ACC112 (cell line): ENCODE measurements at regions not wholly inside any gene's neighbourhood (a gene's known extent, or its start where the extent isn't known, plus 50 kb on each side); places are given as distances from the start of the nearest gene placed in this dataset.
"Not testable (repeated sequence)": the region's sequence is repeated elsewhere in the genome, so short reads cannot be mapped to it uniquely, and the experiment has no call there.

Experiments
- H2AFZ ChIP-seq: fragments of 200-600 bp; sonication (generic); one replicate; pipeline ENCODE4 v1.6.0; 2017; ENCODE audit warnings: antibody characterized with exemption, low read length; ENCODE audit not compliant: unreplicated experiment
- H3K27ac ChIP-seq: fragments of 200-600 bp; sonication (generic); 2 replicates; pipeline ENCODE4 v1.5.1; 2014; ENCODE audit warnings: low read depth, mild to moderate bottlenecking, antibody characterized with exemption, low read length, moderate library complexity
- H3K27me3 ChIP-seq: fragments of 200-600 bp; sonication (generic); 2 replicates; pipeline ENCODE4 v1.6.1; 2014; ENCODE audit warnings: mild to moderate bottlenecking, antibody characterized with exemption, low read length, moderate library complexity, mixed read lengths; ENCODE audit not compliant: insufficient read depth
- H3K36me3 ChIP-seq: fragments of 200-600 bp; sonication (generic); 2 replicates; pipeline ENCODE4 v1.6.1; 2016; ENCODE audit warnings: mild to moderate bottlenecking, antibody characterized with exemption, low read length, moderate library complexity, mixed read lengths; ENCODE audit not compliant: insufficient read depth
- H3K4me1 ChIP-seq: fragments of 200-600 bp; sonication (generic); one replicate; pipeline ENCODE4 v1.6.1; 2016; ENCODE audit warnings: low read length, mixed read lengths; ENCODE audit not compliant: insufficient read depth, unreplicated experiment, control insufficient read depth
- H3K4me3 ChIP-seq: fragments of 200-600 bp; sonication (generic); 2 replicates; pipeline ENCODE4 v1.5.1; 2014; ENCODE audit warnings: mild to moderate bottlenecking, low read depth, low read length
- H3K79me2 ChIP-seq: fragments of 200-600 bp; sonication (generic); one replicate; pipeline ENCODE4 v1.6.0; 2016; ENCODE audit warnings: low read length; ENCODE audit not compliant: control insufficient read depth, unreplicated experiment, insufficient read depth

GRCh38 chr18:51360301-51360700 is 162.8 kb upstream of the MEX3C start:
- not testable (repeated sequence) for H3K4me1 ChIP-seq, H3K27ac ChIP-seq, H3K79me2 ChIP-seq, H3K36me3 ChIP-seq, H2AFZ ChIP-seq, H3K27me3 ChIP-seq, H3K4me3 ChIP-seq

- Histone ChIP-seq H3K27ac (no peak overlapping the region), H3K4me3 (no peak overlapping the region), H3K27me3 (no peaks in the 10 kb centered on the region), H3K79me2 (no peaks in the 10 kb centered on the region), H3K4me1 (no peaks in the 10 kb centered on the region), H2AFZ (no peak overlapping the region), H3K36me3 (no peaks in the 10 kb centered on the region)
Observed at GRCh38 chr18:51361130-51361860, 163.8 kb upstream of the MEX3C start.

GRCh38 chr18:51363384-51363783 is 165.9 kb upstream of the MEX3C start:
- no peaks in the 10 kb centered on the region for H3K36me3 ChIP-seq
- no peaks in the 10 kb centered on the region for H3K79me2 ChIP-seq
- H3K27me3 ChIP-seq = no peaks in the 10 kb centered on the region
- no peaks in the 10 kb centered on the region for H3K4me1 ChIP-seq
- H3K4me3 ChIP-seq = no peak overlapping the region
- H3K27ac ChIP-seq = no peak overlapping the region
- no peak overlapping the region for H2AFZ ChIP-seq

- H3K79me2 ChIP-seq = no peaks in the 10 kb centered on the region
- H3K27ac ChIP-seq = no peak overlapping the region
- no peak overlapping the region for H3K4me3 ChIP-seq
- H2AFZ ChIP-seq = no peak overlapping the region
- H3K36me3 ChIP-seq = no peaks in the 10 kb centered on the region
- no peaks in the 10 kb centered on the region for H3K4me1 ChIP-seq
- no peaks in the 10 kb centered on the region for H3K27me3 ChIP-seq
Observed at GRCh38 chr18:51370996-51371395, 173.5 kb upstream of the MEX3C start.

GRCh38 chr18:51371929-51372328 is 174.4 kb upstream of the MEX3C start:
- Histone ChIP-seq H3K79me2 (no peaks in the 10 kb centered on the region), H3K4me1 (no peaks in the 10 kb centered on the region), H3K36me3 (no peaks in the 10 kb centered on the region), H2AFZ (no peak overlapping the region), H3K4me3 (no peak overlapping the region), H3K27ac (no peak overlapping the region), H3K27me3 (no peaks in the 10 kb centered on the region)

- H3K4me1 ChIP-seq = no peaks in the 10 kb centered on the region
Observed at GRCh38 chr18:51382081-51382480, 184.6 kb upstream of the MEX3C start.

GRCh38 chr18:51383116-51383515 is 185.6 kb upstream of the MEX3C start:
- Histone ChIP-seq H3K4me3 (no peak overlapping the region), H3K36me3 (no peaks in the 10 kb centered on the region), H3K79me2 (no peaks in the 10 kb centered on the region), H3K4me1 (no peaks in the 10 kb centered on the region), H3K27ac (no peak overlapping the region), H2AFZ (no peak overlapping the region), H3K27me3 (no peaks in the 10 kb centered on the region)

More at GRCh38 chr18:51382081-51382480, 184.6 kb upstream of the MEX3C start:
- H3K36me3 ChIP-seq = no peaks in the 10 kb centered on the region
- no peaks in the 10 kb centered on the region for H3K27me3 ChIP-seq
- no peaks in the 10 kb centered on the region for H3K79me2 ChIP-seq
- no peak overlapping the region for H3K4me3 ChIP-seq
- H2AFZ ChIP-seq = no peak overlapping the region
- H3K27ac ChIP-seq = no peak overlapping the region

GRCh38 chr18:51383711-51384110 is 186.2 kb upstream of the MEX3C start:
- H3K27me3 ChIP-seq = no peaks in the 10 kb centered on the region
- no peak overlapping the region for H2AFZ ChIP-seq
- no peaks in the 10 kb centered on the region for H3K36me3 ChIP-seq
- H3K27ac ChIP-seq = no peak overlapping the region
- no peaks in the 10 kb centered on the region for H3K79me2 ChIP-seq
- H3K4me1 ChIP-seq = no peaks in the 10 kb centered on the region
- no peak overlapping the region for H3K4me3 ChIP-seq

GRCh38 chr18:51385270-51385669 is 187.8 kb upstream of the MEX3C start:
- no peaks in the 10 kb centered on the region for H3K27me3 ChIP-seq
- H3K79me2 ChIP-seq = no peaks in the 10 kb centered on the region
- H3K27ac ChIP-seq = no peak overlapping the region
- H3K4me3 ChIP-seq = no peak overlapping the region
- no peaks in the 10 kb centered on the region for H3K4me1 ChIP-seq
- H3K36me3 ChIP-seq = no peaks in the 10 kb centered on the region
- no peak overlapping the region for H2AFZ ChIP-seq

GRCh38 chr18:51390702-51391101 is 193.2 kb upstream of the MEX3C start:
- no peaks in the 10 kb centered on the region for H3K27me3 ChIP-seq

GRCh38 chr18:51391215-51391614 is 193.7 kb upstream of the MEX3C start:
- Histone ChIP-seq H2AFZ (no peak overlapping the region), H3K36me3 (no peaks in the 10 kb centered on the region), H3K4me3 (no peak overlapping the region), H3K27me3 (no peaks in the 10 kb centered on the region), H3K27ac (no peak overlapping the region), H3K79me2 (no peaks in the 10 kb centered on the region), H3K4me1 (no peaks in the 10 kb centered on the region)

More at GRCh38 chr18:51390702-51391101, 193.2 kb upstream of the MEX3C start:
- Histone ChIP-seq H3K27ac (no peak overlapping the region), H3K4me1 (no peaks in the 10 kb centered on the region), H3K4me3 (no peak overlapping the region), H3K36me3 (no peaks in the 10 kb centered on the region), H3K79me2 (no peaks in the 10 kb centered on the region), H2AFZ (no peak overlapping the region)
